Transverse colon (tissue), 4 donors: ENCODE measurements at regions not wholly inside any gene's neighbourhood (a gene's known extent, or its start where the extent isn't known, plus 50 kb on each side); places are given as distances from the start of the nearest gene placed in this dataset.

Experiments used
- DNase-seq: peaks from one replicate; pipeline ENCODE4 v3.0.0-alpha.2; 2019
- H3K27ac ChIP-seq, 4 donors: fragments of 200-600 bp; sonication (generic); 2 replicates each; pipeline ENCODE4 v1.5.1; 2016 to 2018; ENCODE audit warnings: inconsistent platforms in 4 of 4
- H3K27me3 ChIP-seq: fragments of 200-600 bp; sonication (generic); 2 replicates; pipeline ENCODE4 v1.5.1; 2017; ENCODE audit warnings: inconsistent platforms
- H3K36me3 ChIP-seq, 4 donors: fragments of 200-600 bp; sonication (generic); 2 replicates each; pipeline ENCODE4 v1.5.1; 2017 to 2019; ENCODE audit warnings: inconsistent platforms in 4 of 4
- H3K4me1 ChIP-seq, 4 donors: fragments of 200-600 bp; sonication (generic); 2 replicates each; pipeline ENCODE4 v1.5.1; 2017 to 2020; ENCODE audit warnings: inconsistent platforms in 4 of 4
- H3K4me3 ChIP-seq, 4 donors: fragments of 200-600 bp; sonication (generic); 1 replicate in 1 of 4; 2 replicates in 3 of 4; pipeline versions ENCODE4 v1.5.1 to v1.6.1; 2017 to 2019; ENCODE audit warnings: inconsistent platforms in 4 of 4
- H3K9me3 ChIP-seq, 2 donors: fragments of 200-600 bp; sonication (generic); 2 replicates each; pipeline ENCODE4 v1.5.1; 2017 to 2019; ENCODE audit warnings: inconsistent platforms in 2 of 2
- EP300 ChIP-seq: sonication (generic); formaldehyde crosslinking; IDR thresholded peaks from one replicate; pipeline ENCODE4 v1.6.1; 2017; ENCODE audit warnings: antibody characterized with exemption, low read depth
- POLR2A ChIP-seq: fragments of 450-650 bp; IDR thresholded peaks from one replicate; pipeline ENCODE4 v1.6.1; 2016; ENCODE audit warnings: antibody characterized with exemption, mild to moderate bottlenecking, moderate library complexity
- POLR2AphosphoS5 ChIP-seq, 3 donors: sonication (generic); formaldehyde crosslinking; IDR thresholded peaks; one replicate each; pipeline ENCODE4 v1.6.1; 2016; ENCODE audit warnings: antibody characterized with exemption in 3 of 3
- WGBS, 2 donors: methylation state at CpG; one replicate each; pipeline ENCODE4 v1.1.5; 2018; ENCODE audit warnings: low coverage in 1 of 2; 5-methylcytosine and 5-hydroxymethylcytosine counted together
- in situ Hi-C, 4 donors: fragments of 200-750 bp; cut with MboI; loops; one replicate each; pipeline versions ENCODE4 v1.15.0 to v1.15.1; 2017; ENCODE audit warnings: low sequenced_read_pairs in 3 of 4, low pct_ligation_motif_present in 1 of 4, low pct_unique_long_range_greater_than_20kb in 1 of 4
- intact Hi-C: fragments of 100-400 bp; cut with DNase I; formaldehyde crosslinking; loops from one replicate; pipeline ENCODE4 v1.15.1; 2023; ENCODE audit warnings: low total_unique reads
- TF ChIP-seq, protein P1 (sequence below), 5 experiments: fragments of 200-600 bp in 3 of 5; fragments of 450-650 bp in 2 of 5; sonication (generic) in 3 of 5; IDR thresholded peaks; 1 replicate in 2 of 5; 2 replicates in 3 of 5; pipeline ENCODE4 v1.5.1; 2016 to 2017; ENCODE audit warnings: antibody characterized with exemption in 5 of 5, inconsistent platforms in 3 of 5, mild to moderate bottlenecking in 2 of 5, moderate library complexity in 1 of 5

DNA sequence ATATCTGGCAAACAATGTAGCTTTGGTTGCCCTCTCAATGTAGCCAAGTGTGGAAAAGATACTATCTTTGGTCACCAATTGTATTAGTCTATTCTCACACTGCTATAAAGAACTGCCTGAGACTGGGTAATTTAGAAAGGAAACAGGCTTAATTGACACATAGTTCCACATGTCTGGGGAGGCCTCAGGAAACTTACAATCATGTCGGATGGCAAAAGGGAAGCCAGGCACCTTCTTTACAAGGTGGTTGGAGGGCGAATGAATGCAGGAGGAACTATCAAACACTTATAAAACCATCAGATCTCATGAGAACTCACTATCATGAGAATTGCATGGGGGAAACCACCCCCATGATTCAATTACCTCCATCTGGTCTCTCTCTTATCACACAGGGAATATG, 133.1 kb upstream of the TBCA start:
- no peaks in the 10 kb centered on the region for H3K36me3 ChIP-seq
- intact Hi-C loops = no loop called here
- H3K27me3 ChIP-seq = peaks cover 18% of the 10 kb centered on the region
- in situ Hi-C loops = no loop called here
- 77 to 87% methylated on average over 2 of the region's 2 CpGs for WGBS, 2 donors
- no peak overlapping the region for H3K4me3 ChIP-seq
- no peak for DNase-seq
- TF ChIP-seq EP300 = no peak
- TF ChIP-seq POLR2A = no peak
- TF ChIP-seq POLR2AphosphoS5 (IDR thresholded peaks at IDR 0.05) = no peak
- TF ChIP-seq, protein P1, sequence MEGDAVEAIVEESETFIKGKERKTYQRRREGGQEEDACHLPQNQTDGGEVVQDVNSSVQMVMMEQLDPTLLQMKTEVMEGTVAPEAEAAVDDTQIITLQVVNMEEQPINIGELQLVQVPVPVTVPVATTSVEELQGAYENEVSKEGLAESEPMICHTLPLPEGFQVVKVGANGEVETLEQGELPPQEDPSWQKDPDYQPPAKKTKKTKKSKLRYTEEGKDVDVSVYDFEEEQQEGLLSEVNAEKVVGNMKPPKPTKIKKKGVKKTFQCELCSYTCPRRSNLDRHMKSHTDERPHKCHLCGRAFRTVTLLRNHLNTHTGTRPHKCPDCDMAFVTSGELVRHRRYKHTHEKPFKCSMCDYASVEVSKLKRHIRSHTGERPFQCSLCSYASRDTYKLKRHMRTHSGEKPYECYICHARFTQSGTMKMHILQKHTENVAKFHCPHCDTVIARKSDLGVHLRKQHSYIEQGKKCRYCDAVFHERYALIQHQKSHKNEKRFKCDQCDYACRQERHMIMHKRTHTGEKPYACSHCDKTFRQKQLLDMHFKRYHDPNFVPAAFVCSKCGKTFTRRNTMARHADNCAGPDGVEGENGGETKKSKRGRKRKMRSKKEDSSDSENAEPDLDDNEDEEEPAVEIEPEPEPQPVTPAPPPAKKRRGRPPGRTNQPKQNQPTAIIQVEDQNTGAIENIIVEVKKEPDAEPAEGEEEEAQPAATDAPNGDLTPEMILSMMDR (IDR thresholded peaks at IDR 0.05) = no peak
- no peaks in the 10 kb centered on the region for H3K9me3 ChIP-seq
- H3K4me1 ChIP-seq = no peaks in the 10 kb centered on the region
- H3K27ac ChIP-seq = no peak overlapping the region

DNA sequence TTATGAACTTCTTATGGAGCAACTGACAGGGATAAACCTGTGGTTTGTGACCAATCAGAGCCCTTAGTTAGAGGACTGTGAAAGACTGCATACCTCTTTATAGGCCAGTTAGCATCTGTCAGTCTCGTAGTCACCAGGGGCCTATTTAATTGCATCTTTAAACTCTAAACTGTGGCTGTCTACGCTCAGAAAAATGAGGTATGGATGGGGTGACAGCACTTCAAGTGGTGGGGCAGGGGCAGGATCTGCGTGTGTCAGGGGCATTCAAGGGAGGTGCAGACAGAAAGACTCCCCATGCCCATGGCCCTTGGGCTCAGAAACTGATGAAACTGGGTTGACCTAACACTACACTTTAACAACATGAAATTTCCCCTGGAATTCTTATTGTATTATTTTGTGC, 132.6 kb upstream of the TBCA start:
- WGBS, 2 donors = 70% methylated on average over 3 of the region's 3 CpGs; no CpG with 5 or more reads in 1 of the 2 donors
- DNase-seq = no peak
- Histone ChIP-seq H3K9me3 (no peaks in the 10 kb centered on the region), H3K4me1 (no peaks in the 10 kb centered on the region), H3K27me3 (peaks cover 17% of the 10 kb centered on the region), H3K36me3 (no peaks in the 10 kb centered on the region), H3K4me3 (no peak overlapping the region), H3K27ac (no peak overlapping the region)
- in situ Hi-C loops = no loop called here
- intact Hi-C loops = no loop called here
- TF ChIP-seq POLR2A (no peak), EP300 (no peak), POLR2AphosphoS5 (IDR thresholded peaks at IDR 0.05) (no peak)
- TF ChIP-seq, protein P1 (IDR thresholded peaks at IDR 0.05) = no peak

DNA sequence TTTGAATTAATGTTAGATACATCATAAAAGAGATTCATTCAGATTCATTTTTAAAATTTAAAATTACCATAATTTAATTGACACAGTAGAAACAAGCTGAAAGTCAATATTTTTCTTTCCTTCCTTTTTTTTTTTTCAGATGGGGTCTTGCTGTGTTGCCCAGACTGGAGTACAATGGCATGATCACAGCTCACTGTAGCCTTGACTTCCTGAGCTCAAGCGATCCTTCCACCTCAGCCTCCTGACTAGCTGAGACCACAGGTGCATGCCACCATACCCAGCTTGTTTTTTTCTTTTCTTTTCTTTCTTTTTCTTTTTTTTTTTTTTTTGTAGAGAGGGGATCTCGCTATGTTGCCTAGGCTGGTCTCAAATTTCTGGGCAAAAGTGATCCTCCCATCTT, 131.6 kb upstream of the TBCA start:
- H3K27me3 ChIP-seq = peaks cover 7% of the 10 kb centered on the region
- TF ChIP-seq, protein P1 (IDR thresholded peaks at IDR 0.05) = no peak
- TF ChIP-seq POLR2AphosphoS5 (IDR thresholded peaks at IDR 0.05) (no peak), EP300 (no peak), POLR2A (no peak)
- no peak overlapping the region for H3K27ac ChIP-seq
- intact Hi-C loops = no loop called here
- WGBS, 2 donors = 92 to 93% methylated on average over 2 of the region's 2 CpGs
- H3K4me3 ChIP-seq = no peak overlapping the region
- in situ Hi-C loops = no loop called here
- DNase-seq = no peak
- H3K36me3 ChIP-seq = no peaks in the 10 kb centered on the region
- H3K9me3 ChIP-seq = no peaks in the 10 kb centered on the region
- no peaks in the 10 kb centered on the region for H3K4me1 ChIP-seq

DNA sequence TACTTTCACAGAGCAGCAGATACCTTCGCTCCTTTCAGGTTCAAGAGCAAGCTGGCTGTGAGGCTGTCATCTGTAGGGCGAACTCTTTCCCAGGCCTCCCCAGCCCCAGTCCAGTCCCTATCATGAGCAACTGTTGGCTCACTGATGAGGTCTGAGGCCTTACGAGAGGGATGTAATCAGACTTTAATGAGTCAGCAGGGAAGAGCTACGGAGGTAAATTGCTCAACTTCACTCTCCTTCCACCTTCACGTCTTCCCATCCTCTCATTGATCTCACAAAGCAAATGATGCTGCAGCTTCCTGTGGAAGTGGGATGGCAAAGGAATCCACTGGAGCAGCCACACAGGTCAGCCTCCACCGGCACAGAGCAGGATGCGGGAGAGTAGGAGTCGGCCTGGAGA, 130.7 kb upstream of the TBCA start:
- no peak for TF ChIP-seq POLR2AphosphoS5 (IDR thresholded peaks at IDR 0.05)
- no peak for TF ChIP-seq POLR2A
- TF ChIP-seq, protein P1 (IDR thresholded peaks at IDR 0.05) = no peak
- TF ChIP-seq EP300 = no peak
- no peak for DNase-seq
- Histone ChIP-seq H3K36me3 (no peaks in the 10 kb centered on the region), H3K4me1 (no peaks in the 10 kb centered on the region), H3K27ac (no peak overlapping the region), H3K4me3 (no peak overlapping the region), H3K27me3 (peaks cover 4% of the 10 kb centered on the region), H3K9me3 (no peaks in the 10 kb centered on the region)
- WGBS, 2 donors = 80 to 87% methylated on average over 1 to 8 of the region's 8 CpGs
- intact Hi-C loops = no loop called here
- in situ Hi-C loops = no loop called here
